HG03575 (cell line): ENCODE measurements at regions not wholly inside any gene's neighbourhood (a gene's known extent, or its start where the extent isn't known, plus 50 kb on each side); places are given as distances from the start of the nearest gene placed in this dataset.

Source experiments
- ATAC-seq: cut with Tn5 transposase; IDR thresholded peaks from one replicate; pipeline ENCODE4 v1.9.1; 2021; ENCODE audit not compliant: unreplicated experiment, insufficient number of reproducible peaks, low FRiP score; ENCODE audit errors: extremely low read depth

DNA sequence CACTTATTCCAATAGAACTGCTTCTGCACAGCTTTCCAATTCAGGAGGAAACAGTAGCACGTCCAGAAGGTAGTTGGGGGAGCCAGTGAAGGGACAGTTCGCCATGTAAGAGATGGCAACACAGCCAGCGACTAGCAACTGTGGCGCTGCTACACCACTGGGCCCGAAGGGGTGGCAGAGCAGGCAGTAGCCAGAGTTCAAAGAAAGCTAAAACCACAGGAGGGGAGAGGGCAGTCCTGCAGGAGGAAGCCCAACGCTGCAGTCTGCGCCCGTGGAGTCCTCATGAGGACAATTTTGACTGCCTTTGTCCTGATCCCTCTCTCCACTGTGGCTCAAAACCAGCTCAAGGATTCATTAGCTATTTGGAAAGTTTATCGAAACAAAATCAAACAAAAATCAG lies 591.2 kb downstream of the VRK1 start:
- no peak for ATAC-seq

DNA sequence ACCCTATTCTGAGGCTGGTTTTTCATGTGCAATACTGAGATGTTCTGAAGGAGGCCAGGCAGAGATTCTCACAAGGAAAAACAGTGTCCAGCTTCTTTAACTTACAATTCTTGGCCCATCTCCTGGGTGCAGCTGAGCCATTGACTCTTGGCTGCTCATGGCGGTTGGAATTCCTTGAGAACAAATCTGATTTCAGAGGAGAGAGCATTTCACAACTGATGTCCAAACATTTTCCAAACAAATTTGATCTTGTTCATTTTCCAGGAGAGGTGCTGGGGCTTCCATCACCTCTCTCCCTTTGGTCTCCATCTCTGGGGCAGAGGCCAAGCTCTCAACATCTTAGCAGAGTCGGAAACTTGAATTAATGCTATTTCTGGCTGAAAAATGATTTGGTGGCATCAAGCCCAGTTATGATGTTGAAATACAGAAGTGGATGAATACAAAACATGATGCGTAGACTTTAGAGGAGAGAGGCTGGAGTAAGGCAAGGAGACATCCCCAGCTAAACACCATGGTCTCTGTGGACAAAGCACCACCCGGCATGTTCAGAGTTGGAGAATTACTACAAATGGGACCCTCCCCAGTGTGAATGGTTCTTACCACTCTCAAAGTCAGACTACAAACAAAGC lies 593.0 kb downstream of the VRK1 start:
- no peak for ATAC-seq

DNA sequence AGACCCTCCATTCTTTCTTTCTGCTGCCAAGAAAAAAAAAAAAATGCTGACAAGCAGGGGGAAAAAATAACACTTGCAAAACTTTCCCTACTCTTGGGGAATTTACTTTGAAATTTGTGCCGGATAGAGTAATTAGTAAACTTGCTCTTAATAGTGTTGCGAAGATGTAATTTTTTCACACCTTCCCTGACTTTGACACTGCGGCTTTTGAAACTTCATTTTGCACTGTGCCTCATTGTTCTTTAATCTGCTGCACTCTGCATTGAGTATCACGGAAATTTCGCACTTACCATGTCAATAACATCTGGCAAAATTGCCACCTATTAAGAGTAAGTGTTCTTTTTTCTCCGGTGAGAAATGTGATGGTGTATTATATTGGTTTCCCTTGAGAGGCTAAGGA lies 596.1 kb downstream of the VRK1 start:
- ATAC-seq = no peak

DNA sequence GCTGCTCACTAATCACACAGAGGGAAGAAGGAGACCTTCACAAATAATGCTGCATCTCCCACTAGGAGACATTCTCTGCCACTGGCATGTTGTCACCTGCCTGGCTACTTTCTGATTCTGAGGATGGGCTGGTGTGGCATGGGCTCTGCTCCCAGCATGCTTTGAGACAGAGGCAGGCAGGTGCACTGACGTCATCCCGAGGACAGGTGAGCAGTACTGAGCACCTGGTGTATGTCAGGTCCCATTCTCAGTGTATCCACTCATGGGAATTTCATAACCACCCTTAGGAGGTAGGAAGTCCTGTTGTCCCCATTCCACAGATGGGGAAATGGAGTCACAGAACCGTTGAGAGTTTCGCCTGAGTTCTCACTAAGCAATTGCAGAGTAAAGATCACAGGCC lies 597.9 kb downstream of the VRK1 start:
- no peak for ATAC-seq

DNA sequence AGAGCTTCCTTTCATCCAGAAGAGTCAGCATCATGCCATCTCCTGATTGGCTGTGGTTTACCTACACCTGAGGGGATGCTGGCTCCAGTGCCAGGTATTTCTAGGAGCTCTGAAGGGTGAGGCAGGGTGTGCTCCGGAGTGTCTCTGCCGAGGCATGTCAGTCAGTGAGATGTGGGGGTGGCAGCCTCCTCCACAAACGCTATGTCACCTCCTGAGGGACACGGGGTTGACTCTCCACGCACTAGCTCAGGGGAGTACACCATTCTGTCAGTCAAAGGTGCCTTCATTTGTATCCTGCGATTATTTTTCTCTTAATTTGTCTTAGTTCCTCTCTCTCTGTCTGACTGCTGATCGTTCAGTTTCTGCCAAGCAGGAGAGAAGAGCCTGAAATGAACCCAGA lies 604.5 kb downstream of the VRK1 start:
- no peak for ATAC-seq

DNA sequence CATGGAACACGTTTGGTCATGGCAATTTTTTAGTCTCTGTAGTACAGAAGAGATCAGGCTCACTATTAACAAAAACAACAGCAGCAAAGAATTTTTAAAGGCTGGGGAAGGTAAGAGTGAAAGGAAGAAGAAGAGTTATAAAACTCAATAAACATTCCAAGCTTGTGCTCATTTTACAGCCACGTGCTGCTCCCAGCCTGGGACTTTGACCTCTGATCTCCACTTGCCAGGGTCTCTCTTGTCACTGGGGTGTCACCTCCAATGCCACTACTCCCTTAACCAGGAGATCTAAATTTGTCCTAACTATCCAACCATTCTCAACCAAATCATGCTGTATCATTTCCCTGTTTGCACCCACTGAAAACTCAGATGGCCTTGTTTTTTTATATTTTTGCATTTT lies 605.1 kb downstream of the VRK1 start:
- ATAC-seq = no peak

DNA sequence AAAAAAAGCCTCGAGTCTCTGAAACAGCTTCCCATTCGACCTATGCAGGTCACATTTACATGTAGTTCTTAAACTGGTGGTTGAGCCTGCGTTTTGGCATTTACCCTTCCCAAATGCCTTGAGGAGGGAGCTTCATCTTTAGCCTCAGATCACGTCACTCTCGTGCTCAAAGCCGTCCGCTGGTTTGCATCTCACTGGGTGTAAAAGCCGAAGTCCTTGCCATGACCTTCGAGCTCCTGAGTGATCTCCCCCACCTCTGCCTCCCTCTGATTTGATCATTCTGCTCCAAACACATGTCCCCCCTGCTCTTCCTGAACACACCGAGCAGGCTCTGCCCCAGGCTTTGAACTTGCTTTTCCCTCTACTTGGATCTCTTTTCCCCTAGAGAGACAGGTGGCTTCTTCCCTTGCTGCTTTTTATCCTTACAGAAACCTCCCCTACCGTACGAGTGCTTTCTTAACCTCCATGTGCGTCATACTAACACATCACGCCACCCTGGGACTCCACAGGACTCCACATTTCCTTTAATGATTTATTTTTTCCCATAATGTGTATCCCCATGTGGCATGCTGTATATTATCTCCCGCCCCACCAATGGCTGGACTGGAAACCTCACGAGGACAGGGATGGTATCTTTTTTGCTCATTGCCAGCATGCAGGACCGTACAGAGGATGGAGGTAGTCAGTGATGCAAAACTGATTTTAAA lies 610.7 kb downstream of the VRK1 start:
- no peak for ATAC-seq

DNA sequence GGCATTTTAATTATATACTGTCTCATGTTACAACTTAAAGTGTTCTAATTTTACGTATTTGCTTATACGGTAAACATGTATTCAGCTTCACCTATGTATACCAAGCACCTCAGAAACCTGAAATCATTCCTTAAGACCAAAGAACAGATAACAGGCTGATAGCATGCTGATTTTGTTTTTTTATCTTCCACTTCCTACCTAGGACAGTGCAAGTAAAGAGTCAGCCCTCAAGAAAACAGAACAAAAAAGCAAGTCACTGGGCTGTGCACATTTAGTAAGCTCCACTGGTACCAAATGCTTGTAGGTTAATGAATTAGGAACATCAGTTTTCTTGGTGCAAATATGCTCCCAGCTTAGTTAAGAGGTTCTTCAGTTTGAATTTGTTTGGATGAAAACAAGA lies 611.3 kb downstream of the VRK1 start:
- ATAC-seq = no peak

DNA sequence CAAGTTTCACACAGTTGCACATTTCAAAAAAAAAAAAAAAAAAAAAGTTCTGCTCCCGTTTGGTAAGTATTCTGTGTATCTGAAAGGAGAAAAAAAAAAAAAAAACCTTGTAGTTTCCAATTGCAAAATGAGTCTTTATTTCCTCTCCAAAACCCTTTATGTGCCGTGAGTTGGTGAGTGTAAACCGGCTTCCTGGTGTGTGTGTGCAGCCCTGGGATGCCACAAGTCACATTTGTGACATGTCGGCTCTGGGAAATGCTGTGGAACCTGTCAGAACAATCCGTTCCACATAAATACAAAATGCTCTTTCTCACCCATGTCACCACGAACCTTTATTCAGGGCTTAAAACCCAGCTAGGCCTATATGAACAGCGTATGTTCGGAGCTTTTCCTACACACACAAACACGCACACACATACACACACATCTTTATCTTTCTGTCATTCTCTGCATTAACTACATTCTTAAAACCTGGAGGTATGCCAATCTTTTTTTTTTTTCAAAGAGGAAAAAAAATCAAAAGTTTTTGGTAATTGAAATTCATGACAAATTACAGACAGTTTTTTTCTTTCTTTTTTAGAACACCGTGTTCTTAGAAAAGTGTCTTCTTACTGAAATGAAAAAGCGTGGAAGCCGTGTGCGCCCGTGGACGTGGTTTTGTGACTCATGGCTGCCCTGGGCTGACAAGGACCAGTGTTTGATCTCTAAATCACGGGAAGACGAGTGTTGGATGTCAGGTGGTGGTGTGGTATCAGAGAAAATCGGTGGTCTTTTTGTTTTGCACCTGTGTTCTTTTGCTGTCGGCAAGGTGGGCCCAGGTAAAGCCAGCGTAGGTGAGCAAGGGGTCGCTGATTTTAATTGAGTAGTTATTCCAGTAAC lies 612.0 kb downstream of the VRK1 start:
- ATAC-seq = no peak

DNA sequence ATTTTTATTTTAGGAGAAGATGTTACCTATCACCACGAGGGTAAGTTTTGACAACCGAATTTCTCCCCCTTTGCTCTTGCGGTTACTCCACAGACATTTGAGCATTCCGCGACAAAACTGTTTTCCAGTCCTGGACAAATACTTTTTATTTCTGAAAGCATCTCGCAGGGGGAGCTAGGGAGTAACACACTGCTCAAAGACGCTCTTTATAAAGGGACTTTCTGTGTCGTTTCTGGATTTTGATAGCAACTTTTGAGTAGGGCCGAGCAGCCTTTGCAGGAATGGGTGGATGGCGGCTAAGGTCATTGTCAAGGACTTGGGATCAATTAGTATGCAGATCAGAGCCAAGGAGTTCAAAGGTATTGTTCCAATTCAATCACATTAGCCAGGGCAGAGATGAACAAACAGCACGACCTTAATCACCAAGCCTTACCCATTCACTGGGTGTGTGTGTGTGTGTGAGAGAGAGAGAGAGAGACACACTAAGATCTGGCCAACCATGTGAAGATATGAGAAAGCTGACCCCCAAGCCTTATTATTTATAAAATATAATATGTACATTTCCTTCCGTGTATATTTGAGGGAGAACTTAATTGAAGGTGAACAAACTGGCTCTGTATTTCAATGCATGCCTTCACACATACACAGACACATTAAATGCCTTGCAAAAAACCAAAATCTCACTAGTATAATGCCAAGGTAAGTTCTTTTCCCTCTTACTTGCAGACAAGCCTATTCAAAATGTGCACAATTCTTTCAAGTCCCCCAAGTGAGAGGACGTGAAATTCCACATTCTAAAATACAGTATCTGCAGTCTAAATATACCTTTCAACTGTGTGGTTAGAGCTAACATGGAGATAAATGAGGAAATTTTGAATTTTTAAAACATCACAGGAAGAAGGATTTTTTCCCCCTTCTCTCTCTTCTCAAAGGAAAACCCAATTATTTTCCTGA lies 613.8 kb downstream of the VRK1 start:
- no peak for ATAC-seq

DNA sequence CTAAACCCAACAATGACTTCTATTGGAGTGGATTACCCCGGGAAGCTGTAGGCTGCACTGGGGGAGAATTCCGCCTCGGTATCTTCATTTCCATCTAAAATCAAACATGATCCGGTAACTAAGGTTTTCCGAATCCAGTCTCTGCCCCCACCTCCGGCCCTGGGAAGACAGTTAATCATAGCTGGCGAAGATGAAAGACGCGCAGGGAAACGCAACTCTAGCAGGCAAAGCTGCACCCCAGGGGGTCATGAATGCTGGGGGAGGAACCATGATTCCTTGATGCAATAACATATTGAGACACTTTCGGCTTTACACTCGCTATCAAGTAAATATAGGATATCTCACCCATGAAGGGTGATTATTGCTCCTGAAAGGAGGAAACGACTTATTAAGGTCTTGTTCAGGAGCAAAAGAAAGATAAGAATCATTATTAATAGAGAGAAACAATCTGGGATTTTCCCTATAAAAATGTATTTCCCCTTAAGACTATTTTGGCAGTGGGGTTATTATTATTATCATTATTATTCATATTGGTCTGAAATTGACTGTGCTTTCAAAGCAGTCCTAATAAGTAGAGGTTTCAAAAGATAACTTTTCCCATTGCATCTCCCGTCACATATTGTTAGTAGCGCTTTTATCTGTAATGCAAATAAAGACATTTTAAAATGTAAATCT lies 614.9 kb downstream of the VRK1 start:
- no peak for ATAC-seq

DNA sequence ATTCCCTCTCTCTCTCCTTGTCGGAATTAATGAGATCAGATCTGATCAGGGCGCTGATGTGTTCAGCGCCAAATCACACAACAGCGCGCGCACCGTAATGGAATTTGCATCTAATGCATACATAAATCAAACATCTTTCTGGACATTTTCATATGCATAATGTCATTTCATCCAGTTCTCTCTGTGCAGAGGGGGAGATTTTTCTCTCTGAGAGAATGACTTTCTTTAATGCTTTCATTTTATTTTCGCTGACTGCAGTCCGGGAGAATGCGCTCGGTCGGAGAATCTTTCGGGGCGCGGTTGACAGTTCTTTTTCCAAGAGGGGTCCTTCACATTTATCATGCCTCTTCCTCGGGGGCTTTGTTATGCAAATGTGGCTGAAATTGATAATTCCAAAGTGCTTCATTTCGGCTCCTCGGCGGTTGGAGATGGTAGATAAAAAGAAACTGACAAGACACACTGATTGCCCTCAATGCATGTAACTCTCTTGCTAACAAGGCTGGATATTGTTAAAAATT lies 615.9 kb downstream of the VRK1 start:
- ATAC-seq = no peak

DNA sequence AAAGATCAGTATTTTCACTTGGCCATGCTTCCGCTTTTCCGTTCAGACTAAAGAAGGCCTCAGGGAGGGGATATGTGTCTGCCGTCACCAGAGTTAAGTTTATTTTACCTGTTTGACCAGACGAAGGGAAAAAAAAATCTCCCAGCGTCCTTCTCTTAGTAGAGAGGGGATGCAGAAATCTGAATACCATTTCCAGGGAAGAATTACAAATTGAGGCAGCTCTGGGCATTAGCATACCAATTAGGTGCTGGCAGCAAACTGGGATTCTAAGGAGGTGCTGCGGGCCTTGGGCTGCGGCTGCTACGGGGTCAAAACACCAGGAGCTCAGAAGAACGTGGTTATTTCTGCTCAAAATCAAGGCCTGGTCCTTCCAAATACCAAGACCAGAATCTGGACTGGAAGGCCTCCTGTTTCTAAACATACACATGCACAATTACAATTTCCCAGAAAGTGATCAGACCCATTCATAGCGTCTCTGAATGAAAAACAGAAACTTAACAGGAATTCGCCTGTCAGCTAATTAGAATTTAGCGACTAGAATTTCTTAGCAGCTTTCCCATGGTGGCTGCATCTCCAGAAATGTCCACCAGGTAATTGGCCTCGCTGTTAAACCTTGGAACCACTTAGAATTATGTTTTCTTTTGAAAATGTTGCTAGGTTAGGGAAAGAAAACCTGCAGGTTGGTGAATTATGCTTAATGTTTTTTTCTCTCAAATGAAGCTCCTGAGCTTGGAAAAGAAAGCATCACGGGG lies 617.0 kb downstream of the VRK1 start:
- no peak for ATAC-seq

DNA sequence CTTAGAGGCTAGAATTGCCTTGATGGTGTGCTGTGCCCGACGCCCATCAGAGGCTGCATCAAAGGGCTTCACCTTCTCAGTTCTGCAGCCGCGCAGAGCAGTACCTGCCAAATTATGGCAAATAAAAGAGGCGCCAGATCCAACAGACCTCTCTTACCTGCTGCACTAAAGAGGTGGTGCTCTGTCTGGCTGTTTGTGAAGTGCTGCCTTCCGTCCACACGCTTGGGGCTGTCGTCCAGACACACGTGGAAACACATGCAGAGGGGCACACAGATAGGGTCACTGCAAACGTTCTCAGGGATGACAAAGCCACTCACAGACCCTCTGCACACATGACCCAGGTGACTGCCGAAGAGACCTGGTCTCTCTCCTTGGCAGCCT lies 617.5 kb downstream of the VRK1 start:
- ATAC-seq = no peak

DNA sequence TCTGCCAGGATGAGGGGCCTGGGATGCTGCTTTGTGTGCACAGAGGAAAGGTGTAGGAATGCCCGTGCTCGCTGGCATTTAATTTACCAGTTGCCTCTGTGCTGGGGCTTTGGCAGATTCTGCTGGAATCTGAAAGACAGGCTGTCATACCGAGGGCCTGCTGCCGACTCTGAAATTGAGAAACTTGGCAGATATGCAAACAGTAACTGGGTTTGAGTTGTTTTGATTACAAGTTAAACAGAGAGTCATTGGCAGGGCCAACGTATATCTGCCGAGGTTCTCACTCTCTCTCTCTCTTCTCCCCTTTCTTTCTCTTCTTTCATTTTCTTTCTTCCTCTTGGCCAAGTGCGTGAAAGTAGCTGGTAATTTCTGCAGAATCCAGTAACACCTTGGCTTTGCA lies 618.7 kb downstream of the VRK1 start:
- ATAC-seq = no peak

DNA sequence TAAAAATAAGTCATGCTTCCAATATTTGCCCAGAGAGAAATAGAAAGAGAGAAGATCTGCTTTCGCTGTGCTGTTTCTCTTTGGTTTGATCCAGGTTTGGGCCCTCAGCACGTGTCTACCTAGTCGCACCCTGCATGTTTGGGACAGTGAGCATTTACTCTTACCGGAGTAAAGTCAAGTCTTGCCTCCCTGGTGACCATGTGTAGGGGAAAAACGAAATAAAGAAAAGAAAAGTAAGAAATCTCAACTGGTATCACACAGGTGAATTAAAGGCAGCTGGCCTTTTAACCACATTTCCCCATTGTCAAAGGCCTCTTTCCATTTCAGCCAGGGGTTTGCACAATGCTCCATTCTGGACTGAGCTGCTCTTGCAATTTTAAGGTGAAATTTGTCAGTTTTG lies 619.4 kb downstream of the VRK1 start:
- no peak for ATAC-seq

DNA sequence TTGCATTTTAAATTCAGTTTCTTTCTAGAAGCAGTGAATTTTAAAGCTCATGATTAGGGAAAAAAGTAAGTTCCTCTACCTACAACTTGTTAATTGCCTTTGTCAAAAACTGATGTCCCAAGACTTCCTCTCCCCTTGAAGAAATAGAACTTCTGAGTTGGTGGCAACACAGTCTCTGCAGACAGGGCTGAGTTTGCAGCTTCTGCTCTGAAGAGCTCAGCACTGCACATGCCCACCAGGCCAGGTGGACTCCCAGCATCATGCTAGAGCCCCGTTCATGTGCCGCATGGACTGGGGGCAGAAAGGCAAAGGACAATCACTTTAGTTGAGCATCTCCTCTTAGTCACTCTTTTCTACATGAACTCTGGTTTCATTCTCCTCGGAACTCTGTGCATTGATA lies 620.1 kb downstream of the VRK1 start:
- no peak for ATAC-seq

DNA sequence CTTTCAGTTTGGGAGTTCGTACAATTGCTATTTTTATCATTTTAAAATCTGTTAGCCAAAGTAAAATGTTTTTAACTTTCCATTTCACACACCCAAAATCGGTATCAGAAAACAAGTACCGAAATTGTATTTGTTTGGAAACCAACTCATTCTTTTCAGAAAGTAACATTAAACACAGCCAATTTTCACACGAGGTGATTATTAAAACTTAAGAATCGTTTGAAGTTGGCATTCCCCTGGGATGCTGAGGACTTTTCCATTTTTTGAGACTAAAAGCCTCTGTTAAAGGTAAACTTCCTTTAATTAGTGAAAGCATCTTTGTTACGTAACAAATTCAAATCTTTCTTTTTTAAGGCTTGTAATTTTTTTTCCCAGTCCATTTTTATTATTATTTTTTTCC lies 623.0 kb downstream of the VRK1 start:
- ATAC-seq = no peak
